Stimulated activated naive CD4-positive, alpha-beta T cell (primary cell): ENCODE measurements at regions not wholly inside any gene's neighbourhood (a gene's known extent, or its start where the extent isn't known, plus 50 kb on each side); places are given as distances from the start of the nearest gene placed in this dataset.

Experiments used
- DNase-seq, 6 experiments: peaks; one replicate each; lab custom pipeline; 2025; lab: John Stamatoyannopoulos, UW

- no peak for DNase-seq
Measured at GRCh38 chr4:4772534-4772933, 86.9 kb upstream of the MSX1 start.

DNA sequence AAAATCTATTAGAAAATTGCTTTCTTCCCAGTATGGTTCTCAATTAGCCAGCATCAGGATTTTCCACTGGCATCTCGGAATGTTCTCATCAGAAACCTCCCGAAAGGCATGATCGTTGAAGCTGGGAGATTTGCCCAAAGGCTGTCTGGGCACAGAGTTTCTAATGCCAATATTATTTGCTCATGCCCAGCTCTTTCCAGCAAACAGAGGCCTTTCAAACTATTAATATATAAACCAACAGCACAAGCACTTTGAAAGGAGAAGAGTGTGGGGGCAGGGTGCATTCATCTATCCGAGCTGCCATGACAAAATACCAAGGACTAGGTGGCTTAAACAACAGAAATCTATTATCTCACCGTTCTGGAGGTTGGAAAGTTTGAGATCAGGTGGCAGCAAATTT is 88.3 kb upstream of the MSX1 start:
- DNase-seq = no peak

DNA sequence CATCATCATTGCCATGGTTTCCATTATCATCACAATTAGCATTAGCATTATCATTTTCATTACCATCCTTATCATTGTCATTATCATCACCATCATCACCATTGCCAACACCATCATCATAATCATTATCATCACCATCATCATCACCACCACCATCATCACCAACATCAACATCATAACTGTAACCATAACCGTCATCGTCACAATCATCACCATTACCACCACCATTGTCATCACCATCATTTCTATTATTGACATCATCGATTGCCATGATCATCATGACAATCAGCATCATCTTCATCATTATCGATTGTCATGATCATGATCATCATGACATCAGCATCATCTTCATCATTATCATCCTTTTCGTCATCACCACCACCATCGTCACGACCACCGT is 88.9 kb upstream of the MSX1 start:
- no peak for DNase-seq

DNA sequence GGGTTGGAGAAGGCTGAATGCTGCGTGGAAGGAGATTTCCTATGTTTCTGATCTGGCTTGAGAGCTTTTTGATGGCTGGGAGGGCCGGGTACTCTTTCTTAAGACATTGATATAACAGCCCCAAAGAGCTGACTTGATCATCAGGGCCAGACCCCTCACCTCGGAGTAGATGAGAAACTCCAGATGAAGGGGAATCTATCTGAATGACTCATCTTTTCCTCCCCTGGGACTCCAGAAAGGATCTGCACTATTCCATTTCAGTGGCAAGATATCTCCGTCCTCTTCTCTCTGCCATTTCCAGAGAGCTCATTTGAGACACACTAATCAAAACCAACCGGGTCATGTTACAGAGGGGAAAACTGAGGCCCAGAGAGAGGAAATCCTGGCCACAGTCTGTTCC is 92.9 kb upstream of the MSX1 start:
- no peak for DNase-seq

DNA sequence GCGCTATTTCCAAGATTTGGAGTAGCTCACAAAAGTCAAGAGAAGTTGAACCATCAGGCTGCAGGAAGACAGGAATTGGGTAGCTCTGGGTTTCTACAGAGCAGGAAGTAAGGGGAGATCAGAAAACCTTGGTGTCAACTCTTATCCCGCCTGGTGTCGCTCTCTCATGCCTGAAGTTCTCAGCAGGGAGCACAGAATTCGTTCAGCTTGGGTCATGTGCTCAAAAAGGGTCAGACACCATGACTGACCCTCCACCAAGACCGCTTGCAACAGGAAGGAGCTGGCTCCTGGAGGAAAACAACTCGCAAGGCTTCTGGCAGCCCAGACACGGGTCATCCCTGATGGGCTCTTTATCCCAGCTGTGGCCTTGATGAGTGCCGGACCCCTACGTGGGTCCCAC is 93.7 kb upstream of the MSX1 start:
- no peak for DNase-seq

DNA sequence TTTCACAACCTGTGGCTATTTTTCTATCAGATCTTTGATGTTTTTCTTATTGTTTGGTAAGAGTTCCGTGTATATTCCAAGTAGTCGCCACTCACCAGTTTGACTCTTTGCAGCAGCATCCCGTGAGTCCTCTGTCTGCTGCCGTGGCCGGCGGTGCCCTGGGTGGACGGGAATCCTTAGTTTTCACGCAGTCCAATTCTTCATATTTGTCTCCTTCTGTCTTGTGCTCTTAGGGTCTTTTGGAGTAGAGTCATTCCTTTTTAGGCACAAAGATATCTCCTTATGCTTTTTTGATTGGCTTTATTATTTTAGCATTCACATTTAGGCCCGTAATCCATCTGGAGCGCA is 94.9 kb upstream of the MSX1 start:
- DNase-seq = no peak

DNA sequence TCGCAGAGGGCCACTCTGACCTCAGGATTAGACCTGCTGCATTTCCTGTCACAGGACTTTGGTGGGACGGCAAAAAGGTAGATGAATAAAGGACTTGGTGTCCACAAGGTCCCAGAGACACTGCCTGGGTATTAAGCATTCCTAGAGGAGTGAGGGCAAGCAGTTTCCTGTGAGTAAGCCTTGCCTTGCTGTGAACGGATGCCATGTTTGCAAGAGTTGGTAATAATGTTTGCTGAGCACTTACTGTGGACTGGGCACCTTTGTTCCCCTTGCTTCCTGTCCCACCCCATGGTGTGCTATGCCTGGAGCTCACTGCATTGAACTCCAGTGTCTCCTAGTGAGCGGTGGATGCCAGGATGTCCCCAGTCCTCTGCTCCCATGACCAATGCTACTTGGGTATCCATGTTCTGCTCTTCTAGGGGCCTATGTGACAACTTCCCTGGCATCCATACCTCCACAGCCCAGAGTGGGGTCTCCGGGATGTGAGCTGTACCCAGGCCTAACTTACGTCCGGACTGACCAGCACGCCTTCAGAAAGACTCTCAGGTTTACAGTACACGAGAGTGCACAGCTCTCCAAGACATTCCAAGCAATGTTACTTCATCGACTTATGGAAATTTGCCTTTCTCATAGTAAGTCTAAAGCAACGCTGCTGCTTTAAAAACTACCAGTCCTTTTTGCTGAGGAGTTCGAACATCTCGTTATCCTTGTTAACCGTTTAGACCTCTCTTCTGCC is 95.5 kb upstream of the MSX1 start:
- no peak for DNase-seq

DNA sequence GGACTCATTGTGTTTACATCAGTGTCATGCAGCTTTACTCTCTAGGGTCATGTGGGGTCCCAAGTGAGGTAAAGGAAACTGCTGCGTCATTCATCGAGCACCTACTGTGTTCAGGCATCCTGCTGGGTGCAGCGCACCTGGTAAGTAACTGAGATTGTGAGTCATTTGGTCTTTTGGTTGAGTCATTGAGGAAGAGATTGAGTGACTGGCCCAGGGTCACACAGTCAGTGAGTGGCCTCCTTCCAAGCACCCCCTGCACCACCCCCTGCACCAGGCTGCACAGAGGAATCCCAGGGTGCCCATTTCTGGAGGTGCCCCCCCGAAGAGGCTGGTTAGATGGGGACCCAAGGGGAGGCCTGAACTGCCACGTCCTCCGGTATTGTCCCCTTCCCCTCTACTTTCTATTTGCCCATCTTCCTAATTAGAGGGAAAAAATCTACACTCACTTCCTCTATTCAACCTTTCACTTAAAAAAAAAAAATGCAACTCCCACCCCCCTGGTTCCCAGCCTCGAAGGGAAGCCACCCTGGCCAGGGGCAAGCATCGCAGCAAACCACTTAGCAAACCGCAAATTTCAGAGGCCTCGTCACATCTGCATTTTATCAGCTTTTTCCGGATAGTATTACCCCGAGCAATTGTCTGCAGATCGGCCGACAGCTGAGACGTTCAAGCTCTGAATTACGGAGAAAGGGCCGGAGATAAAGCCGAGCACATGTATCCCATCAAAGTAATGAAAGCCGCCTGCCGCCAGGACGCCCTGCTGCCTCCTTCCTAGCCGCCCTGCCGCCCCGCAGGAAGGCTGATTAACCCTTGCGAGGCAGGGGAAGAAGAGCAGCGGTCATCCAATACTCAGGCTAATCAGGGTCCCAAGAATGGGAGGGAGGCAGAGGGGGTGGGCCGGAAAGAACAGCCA is 96.3 kb upstream of the MSX1 start:
- DNase-seq = no peak

- no peak for DNase-seq
Measured at GRCh38 chr4:4762300-4762699, 97.2 kb upstream of the MSX1 start.

DNA sequence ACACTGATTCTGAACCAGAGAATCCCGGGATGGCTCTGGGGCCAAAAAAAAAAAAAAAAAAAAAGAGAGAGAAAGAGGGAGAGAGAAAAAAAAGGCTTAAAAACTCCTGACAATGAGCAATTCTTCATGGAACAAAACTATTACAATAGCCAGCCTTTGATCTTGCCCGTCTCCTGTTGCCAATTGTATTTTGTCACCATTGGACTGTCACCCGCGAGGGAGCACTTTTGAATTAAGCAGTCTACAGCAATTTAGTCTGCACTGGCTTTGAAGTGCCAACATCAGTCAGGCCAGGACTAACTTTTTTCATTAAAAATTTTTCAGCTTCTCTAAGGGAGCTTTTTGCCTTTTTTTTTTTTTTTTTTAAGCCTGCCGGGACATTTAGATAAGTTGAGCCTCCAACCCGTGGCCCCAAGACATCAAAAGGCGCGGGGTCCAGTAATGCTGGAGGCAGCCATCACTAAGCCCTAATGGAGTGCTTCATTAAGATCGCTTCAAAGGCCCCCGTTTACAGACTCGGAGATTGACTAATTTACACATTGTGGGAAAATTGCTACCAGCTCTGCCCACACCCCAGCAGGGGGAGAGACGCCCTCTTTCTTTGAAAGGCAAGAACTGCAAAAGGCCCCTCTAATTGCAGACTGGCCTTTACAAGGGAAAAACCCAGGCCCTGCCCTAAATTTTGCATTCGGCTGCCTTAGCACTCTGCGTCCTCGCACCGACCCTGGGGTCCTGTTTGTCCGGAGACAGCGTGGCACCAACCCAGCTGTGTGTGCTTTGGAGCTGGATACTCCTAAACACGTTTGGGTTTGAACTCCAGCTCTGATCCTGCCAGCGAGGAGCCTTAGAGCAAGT is 98.1 kb upstream of the MSX1 start:
- no peak for DNase-seq

DNA sequence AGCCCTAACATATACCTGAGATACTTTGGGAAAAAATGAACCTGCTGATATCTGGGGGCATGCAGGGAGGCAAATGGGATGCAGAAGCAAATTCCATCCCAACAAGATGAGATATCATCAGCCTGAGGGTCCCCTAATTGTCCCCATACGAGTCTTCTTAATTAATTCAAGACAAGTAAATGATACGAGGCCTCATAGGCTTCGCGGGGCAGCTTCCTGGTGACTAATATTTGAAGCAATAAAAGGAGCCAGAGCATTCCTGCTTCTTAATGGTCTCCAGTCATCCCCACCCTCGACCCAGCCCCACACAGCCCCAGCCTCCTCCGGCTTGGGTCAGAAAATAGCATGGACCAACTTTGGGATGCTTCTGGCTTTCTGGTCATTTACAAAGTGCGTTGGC is 99.6 kb upstream of the MSX1 start:
- DNase-seq = no peak

GRCh38 chr4:4759232-4759631 is 100.2 kb upstream of the MSX1 start:
- no peak for DNase-seq

DNA sequence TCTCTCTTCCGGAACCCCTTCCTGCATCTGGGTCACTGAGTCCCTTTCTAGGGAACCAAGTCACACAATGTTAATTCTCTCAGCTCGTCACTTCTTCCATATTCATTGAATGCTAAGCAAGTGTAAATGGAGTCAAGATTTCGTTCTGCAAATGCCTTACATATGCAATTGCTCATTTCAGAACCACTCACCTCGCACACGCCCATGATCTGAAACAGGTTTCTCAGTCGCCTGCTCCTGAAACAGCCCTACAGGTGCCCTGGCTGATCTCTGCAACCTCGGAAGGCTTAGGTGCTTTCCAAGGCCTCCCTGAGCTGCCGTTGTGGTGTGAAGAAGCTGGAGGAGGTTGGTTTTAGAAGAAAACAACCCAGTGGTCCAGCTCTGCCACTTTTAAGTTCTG is 100.8 kb upstream of the MSX1 start:
- DNase-seq = no peak

- DNase-seq = no peak
Measured at GRCh38 chr4:4755306-4755705, 104.2 kb upstream of the MSX1 start.

DNA sequence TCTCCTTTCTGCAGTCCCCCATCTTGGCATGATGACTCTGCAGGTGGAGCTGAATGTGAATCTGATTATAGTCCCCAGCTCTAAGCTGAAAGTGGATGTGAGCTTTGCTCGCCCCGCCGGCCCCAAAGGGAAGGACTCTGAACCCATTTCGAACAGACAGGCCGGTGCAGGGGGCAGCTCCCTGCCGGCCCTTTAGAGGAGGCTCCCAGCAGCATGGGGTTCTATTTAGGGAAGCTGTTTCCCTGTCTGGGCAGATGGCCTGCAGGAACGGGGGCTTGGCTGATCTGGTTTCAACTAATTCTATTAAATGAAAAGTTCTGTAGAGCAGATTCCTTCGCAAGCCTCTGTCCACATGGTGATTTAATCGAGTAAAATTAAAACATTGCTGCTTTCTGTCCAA is 104.8 kb upstream of the MSX1 start:
- DNase-seq = no peak

GRCh38 chr4:4753643-4754042 is 105.8 kb upstream of the MSX1 start:
- DNase-seq = no peak

- DNase-seq = no peak
Measured at GRCh38 chr4:4752576-4753401, 106.7 kb upstream of the MSX1 start.

DNA sequence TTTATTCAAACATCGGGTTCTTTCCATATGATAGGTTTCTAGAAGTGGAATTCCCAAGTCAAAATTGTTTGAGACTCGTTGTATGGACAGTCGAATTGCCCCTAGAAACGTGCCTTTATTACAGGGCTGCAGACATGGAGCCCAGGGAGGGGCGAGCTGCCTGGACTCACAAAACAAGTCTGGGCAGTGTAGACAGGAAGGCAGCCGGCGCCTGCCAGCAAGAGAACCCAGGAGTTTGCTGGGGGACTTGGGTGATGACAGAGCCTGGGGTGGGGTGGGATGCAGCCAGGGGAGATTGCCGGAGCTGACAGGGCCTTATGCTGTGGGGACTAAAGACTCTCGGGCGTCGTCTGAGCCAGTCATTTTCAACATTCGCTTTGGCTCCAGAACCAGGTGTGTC is 107.4 kb upstream of the MSX1 start:
- DNase-seq = no peak

GRCh38 chr4:4750187-4750586 is 109.3 kb upstream of the MSX1 start:
- no peak for DNase-seq

DNA sequence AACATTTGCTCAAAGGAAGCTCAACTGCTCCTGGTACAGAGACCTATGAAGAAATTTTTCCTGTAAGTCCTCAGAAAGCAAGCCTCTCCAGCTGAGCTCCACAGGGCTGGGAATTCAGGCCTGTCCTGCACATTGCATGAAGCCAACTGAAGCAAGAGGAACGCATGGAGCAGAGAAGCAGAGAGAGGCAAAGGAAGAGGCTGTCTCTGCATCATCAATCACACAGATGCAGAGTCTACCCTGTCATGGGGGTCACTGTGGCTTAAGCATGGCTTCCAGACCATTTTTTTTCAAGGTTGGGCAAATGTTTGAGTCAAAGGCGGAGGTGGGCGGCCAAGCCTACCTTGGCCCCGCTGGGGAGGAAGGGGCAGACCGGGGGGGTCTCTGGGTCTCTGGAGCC is 110.3 kb upstream of the MSX1 start:
- DNase-seq = no peak

DNA sequence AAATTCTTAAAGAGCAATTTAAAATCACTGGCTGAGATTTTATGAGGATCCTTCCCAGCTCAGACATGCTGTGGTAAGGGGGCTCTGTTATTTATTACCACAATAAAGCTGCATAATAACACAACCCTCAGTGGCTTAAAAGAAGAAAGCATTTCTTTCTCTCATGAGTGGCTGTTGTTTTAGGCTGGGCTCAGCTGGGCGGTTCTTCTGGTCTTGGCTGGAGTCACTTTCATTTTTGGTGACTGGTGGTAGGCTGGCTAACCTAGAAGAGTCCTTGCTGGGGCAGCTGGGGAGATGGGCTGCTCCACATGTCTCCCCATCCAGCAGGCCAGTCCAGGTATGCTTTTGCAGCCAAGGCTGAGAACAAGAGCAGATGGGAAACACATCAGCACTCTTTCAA is 113.0 kb upstream of the MSX1 start:
- DNase-seq = no peak

- no peak for DNase-seq
Measured at GRCh38 chr4:4740071-4740470, 119.4 kb upstream of the MSX1 start.
